GM23338 (cell line): ENCODE measurements at regions not wholly inside any gene's neighbourhood (a gene's known extent, or its start where the extent isn't known, plus 50 kb on each side); places are given as distances from the start of the nearest gene placed in this dataset.

ENCODE experiments used
- CREB1 ChIP-seq: fragments of 250-450 bp; sonication (Bioruptor Pico); IDR thresholded peaks from 2 replicates; pipeline ENCODE4 v1.5.0; 2020; ENCODE audit warnings: low read depth, mild to moderate bottlenecking, moderate library complexity
- CTCF ChIP-seq, 2 experiments: fragments of 200-600 bp in 1 of 2; sonication (generic) in 1 of 2; conservative IDR thresholded peaks; 2 replicates each; pipeline versions ENCODE4 v1.5.1 to v1.6.1; 2016 to 2017; ENCODE audit warnings: antibody characterized with exemption in 2 of 2, low read depth in 2 of 2, mild to moderate bottlenecking in 2 of 2, moderate library complexity in 1 of 2
- EZH2 ChIP-seq: fragments of 200-600 bp; sonication (generic); IDR thresholded peaks from one replicate; pipeline ENCODE4 v1.8.0; 2017; ENCODE audit warnings: antibody characterized with exemption, mild to moderate bottlenecking, low read depth; ENCODE audit not compliant: unreplicated experiment
- EZH2phosphoT487 ChIP-seq: fragments of 200-600 bp; sonication (generic); IDR thresholded peaks from one replicate; pipeline ENCODE4 v1.8.1; 2018; ENCODE audit warnings: antibody characterized with exemption; ENCODE audit not compliant: unreplicated experiment
- JUNB ChIP-seq: IDR thresholded peaks from one replicate; pipeline ENCODE4 v1.6.1; 2016; ENCODE audit warnings: antibody characterized with exemption; ENCODE audit not compliant: unreplicated experiment
- NANOG ChIP-seq: IDR thresholded peaks from 2 replicates; pipeline ENCODE4 v1.6.1; 2016; ENCODE audit warnings: antibody characterized with exemption, borderline replicate concordance
- POLR2AphosphoS5 ChIP-seq: IDR thresholded peaks from 2 replicates; pipeline ENCODE4 v1.6.1; 2016; ENCODE audit warnings: antibody characterized with exemption, low read depth
- REST ChIP-seq: IDR thresholded peaks from one replicate; pipeline ENCODE4 v1.6.1; 2018; ENCODE audit warnings: antibody characterized with exemption; ENCODE audit not compliant: unreplicated experiment
- ZNF114 ChIP-seq: fragments of 250-450 bp; sonication (Bioruptor Pico); IDR thresholded peaks from 2 replicates; pipeline ENCODE4 v1.5.0; 2020; ENCODE audit warnings: mild to moderate bottlenecking, moderate library complexity
- ZNF331 ChIP-seq: fragments of 250-450 bp; sonication (Bioruptor Pico); IDR thresholded peaks from 2 replicates; pipeline ENCODE4 v1.5.0; 2020; ENCODE audit warnings: low read depth, mild to moderate bottlenecking, moderate library complexity
- ZNF462 ChIP-seq: fragments of 250-450 bp; sonication (Bioruptor Pico); IDR thresholded peaks from 2 replicates; pipeline ENCODE4 v1.5.0; 2020; ENCODE audit warnings: mild to moderate bottlenecking, moderate library complexity

GRCh38 chr6:21383450-21384085 lies 210.0 kb upstream of the SOX4 start:
- no peak for TF ChIP-seq REST
- TF ChIP-seq CTCF (conservative IDR thresholded peaks at IDR 0.05; ENCODE audit: low read depth in 2 of 2): no peak
- no peak for TF ChIP-seq JUNB
- TF ChIP-seq POLR2AphosphoS5: no peak
- no peak for TF ChIP-seq CREB1 (CRISPR knock-in tag)
- TF ChIP-seq EZH2phosphoT487: no peak
- no peak for TF ChIP-seq EZH2
- no peak for TF ChIP-seq ZNF331 (CRISPR knock-in tag)
- TF ChIP-seq NANOG: no peak
- TF ChIP-seq ZNF462 (CRISPR knock-in tag): no peak
- no peak for TF ChIP-seq ZNF114 (CRISPR knock-in tag)
